Small intestine (tissue), 7 donors: ENCODE measurements at regions not wholly inside any gene's neighbourhood (a gene's known extent, or its start where the extent isn't known, plus 50 kb on each side); places are given as distances from the start of the nearest gene placed in this dataset.

Experiments
- DNase-seq, 2 donors: peaks; one replicate each; pipeline versions ENCODE4 v3.0.0 to v3.0.0-alpha.2; 2013
- FAIRE-seq: peaks from 2 replicates; lab custom pipeline; 2012; peaks lifted over from hg19 to GRCh38; lab: Jason Lieb, UNC
- H3K27ac ChIP-seq, 3 donors: one replicate each; pipeline ENCODE4 v1.5.1; 2013; ENCODE audit warnings: low read length in 2 of 3, mild to moderate bottlenecking in 2 of 3, control low read depth in 1 of 3, inconsistent platforms in 1 of 3, low read depth in 1 of 3, moderate library complexity in 1 of 3
- H3K27me3 ChIP-seq, 3 donors: one replicate each; pipeline ENCODE4 v1.6.1; 2013; ENCODE audit warnings: low read length in 3 of 3, inconsistent platforms in 1 of 3; ENCODE audit not compliant: control insufficient read depth in 3 of 3, insufficient read depth in 3 of 3
- H3K36me3 ChIP-seq, 3 donors: one replicate each; pipeline ENCODE4 v1.6.1; 2013; ENCODE audit warnings: low read length in 3 of 3, inconsistent platforms in 1 of 3, low read depth in 1 of 3, mild to moderate bottlenecking in 1 of 3, moderate library complexity in 1 of 3; ENCODE audit not compliant: control insufficient read depth in 3 of 3, insufficient read depth in 2 of 3
- H3K4me1 ChIP-seq, 3 donors: one replicate each; pipeline ENCODE4 v1.6.1; 2013; ENCODE audit warnings: low read length in 2 of 3, inconsistent platforms in 1 of 3, low read depth in 1 of 3, mild to moderate bottlenecking in 1 of 3, moderate library complexity in 1 of 3; ENCODE audit not compliant: control insufficient read depth in 3 of 3, insufficient read depth in 2 of 3
- H3K4me3 ChIP-seq, 3 donors: one replicate each; pipeline ENCODE4 v1.5.1; 2013; ENCODE audit warnings: low read length in 3 of 3, control low read depth in 1 of 3, inconsistent platforms in 1 of 3, low read depth in 1 of 3, mild to moderate bottlenecking in 1 of 3, moderate library complexity in 1 of 3
- H3K9me3 ChIP-seq, 2 donors: one replicate each; pipeline ENCODE4 v1.6.1; 2013; ENCODE audit warnings: low read depth in 1 of 2, low read length in 1 of 2; ENCODE audit not compliant: control insufficient read depth in 2 of 2, insufficient read depth in 1 of 2
- WGBS, 3 donors: extraction: QIAGEN DNeasy Blood & Tissue Kit; methylation state at CpG; one replicate each; pipeline ENCODE4 v1.1.7; 2013; 5-methylcytosine and 5-hydroxymethylcytosine counted together
- donor health status: healthy with polysubstance abuse.
- donor health status: control.
- donor health status: control.
- donor health status: Bipolar disorder and iron deficiency.
- donor health status: healthy.

- FAIRE-seq (no peak), DNase-seq (no peak)
Measured at GRCh38 chr5:68653471-68653870, 437.9 kb downstream of the PIK3R1 start.

DNA sequence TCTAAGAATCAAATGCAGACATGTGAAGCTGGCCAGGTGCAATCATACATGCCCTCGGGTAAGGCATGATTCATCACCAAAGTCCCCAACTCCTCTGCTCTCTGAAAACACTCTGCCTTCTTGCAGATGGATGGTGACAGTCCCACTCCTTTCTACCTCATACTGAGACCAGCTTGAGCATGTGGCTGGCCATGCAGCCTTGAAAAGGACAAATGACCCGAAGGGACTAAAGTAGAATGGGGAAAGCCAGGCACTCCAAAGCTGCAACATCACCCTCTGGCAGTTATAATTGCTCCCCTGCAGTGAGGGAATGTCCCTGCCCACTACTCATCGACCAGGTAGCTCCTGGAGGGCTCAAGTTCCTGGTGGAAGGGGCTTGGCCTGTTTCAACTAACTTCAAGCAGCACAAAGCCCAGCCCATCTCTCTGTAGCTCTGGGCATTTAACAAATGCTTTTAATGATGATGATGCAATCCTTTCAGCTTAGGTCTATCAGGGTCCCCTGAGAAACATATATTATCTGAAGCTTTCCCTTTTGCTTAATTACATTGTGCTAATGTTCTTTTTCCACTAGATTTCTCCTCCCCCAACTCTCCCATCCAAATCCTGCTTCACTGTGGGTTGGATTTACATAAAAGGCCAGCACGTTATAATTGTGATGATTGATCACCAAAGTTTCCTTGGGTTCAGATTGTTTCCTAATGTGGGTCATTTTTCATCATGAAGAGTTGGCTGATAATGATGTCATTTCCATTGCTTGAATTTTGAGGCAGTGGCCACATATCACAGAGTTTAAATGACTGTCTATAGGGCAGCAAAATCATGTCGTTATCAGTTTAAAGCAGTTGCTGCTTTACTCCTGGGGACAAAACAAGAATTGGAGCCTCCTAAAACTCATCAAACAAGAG is 436.5 kb upstream of the SLC30A5 start:
- Histone ChIP-seq H3K4me1 (peaks cover 0 to 7% (median 0%) of the 10 kb centered on the region in 3 donors), H3K4me3 (no peak overlapping the region), H3K36me3 (no peaks in the 10 kb centered on the region), H3K27me3 (no peaks in the 10 kb centered on the region), H3K27ac (no peak overlapping the region), H3K9me3 (no peaks in the 10 kb centered on the region)
- DNase-seq (no peak), FAIRE-seq (no peak)
- WGBS, 3 donors = 44 to 65% (median 51%) methylated on average over 5 of the region's 5 CpGs

More at GRCh38 chr5:68653471-68653870, 437.9 kb downstream of the PIK3R1 start:
- Histone ChIP-seq H3K9me3 (no peaks in the 10 kb centered on the region), H3K27me3 (no peaks in the 10 kb centered on the region), H3K36me3 (no peaks in the 10 kb centered on the region), H3K4me3 (no peak overlapping the region), H3K27ac (no peak overlapping the region), H3K4me1 (peaks cover 0 to 11% (median 0%) of the 10 kb centered on the region in 3 donors)

GRCh38 chr5:68658810-68659372 is 434.9 kb upstream of the SLC30A5 start:
- DNase-seq (no peak), FAIRE-seq (no peak)
- Histone ChIP-seq H3K27ac (no peak overlapping the region), H3K36me3 (no peaks in the 10 kb centered on the region), H3K9me3 (no peaks in the 10 kb centered on the region), H3K4me3 (no peak overlapping the region), H3K27me3 (no peaks in the 10 kb centered on the region), H3K4me1 (no peaks in the 10 kb centered on the region)
- WGBS, 3 donors = 86 to 91% (median 91%) methylated on average over 4 of the region's 4 CpGs

GRCh38 chr5:68659881-68660280 is 433.9 kb upstream of the SLC30A5 start:
- WGBS, 3 donors = 89 to 93% (median 92%) methylated on average over 3 of the region's 3 CpGs
- H3K4me3 ChIP-seq = no peak overlapping the region
- no peak for FAIRE-seq
- no peaks in the 10 kb centered on the region for H3K36me3 ChIP-seq
- no peak overlapping the region for H3K27ac ChIP-seq
- no peaks in the 10 kb centered on the region for H3K27me3 ChIP-seq
- no peaks in the 10 kb centered on the region for H3K4me1 ChIP-seq
- DNase-seq = no peak
- no peaks in the 10 kb centered on the region for H3K9me3 ChIP-seq

DNA sequence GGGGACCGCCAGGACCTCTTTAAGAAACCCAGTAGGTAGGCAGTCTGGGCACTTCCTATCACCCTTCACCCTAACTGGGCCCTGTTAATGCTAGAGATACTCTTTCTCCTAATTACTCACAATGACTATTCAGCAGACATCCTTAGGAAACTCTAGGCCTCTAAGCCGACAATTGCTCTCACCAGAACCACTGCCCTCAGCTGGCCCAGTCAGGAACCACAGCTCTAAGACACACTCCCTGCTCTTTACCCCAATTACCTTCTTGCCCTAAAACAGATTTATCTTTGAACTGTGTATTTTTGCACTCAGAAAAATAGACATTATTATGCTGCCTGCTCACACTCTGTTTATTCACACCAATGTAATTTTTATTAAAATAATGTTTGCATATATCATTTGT is 432.6 kb upstream of the SLC30A5 start:
- DNase-seq = peak; percentile 27 to 54
- no peak overlapping the region for H3K27ac ChIP-seq
- no peak overlapping the region for H3K4me3 ChIP-seq
- 60 to 74% (median 65%) methylated on average over 2 of the region's 2 CpGs for WGBS, 3 donors
- H3K9me3 ChIP-seq = no peaks in the 10 kb centered on the region
- H3K36me3 ChIP-seq = no peaks in the 10 kb centered on the region
- H3K27me3 ChIP-seq = no peaks in the 10 kb centered on the region
- FAIRE-seq = no peak
- H3K4me1 ChIP-seq = no peaks in the 10 kb centered on the region

- Histone ChIP-seq H3K4me3 (no peak overlapping the region), H3K27ac (no peak overlapping the region), H3K4me1 (no peaks in the 10 kb centered on the region), H3K36me3 (no peaks in the 10 kb centered on the region), H3K9me3 (no peaks in the 10 kb centered on the region), H3K27me3 (no peaks in the 10 kb centered on the region)
- DNase-seq (no peak), FAIRE-seq (no peak)
Measured at GRCh38 chr5:68662804-68663307, 431.0 kb upstream of the SLC30A5 start.

DNA sequence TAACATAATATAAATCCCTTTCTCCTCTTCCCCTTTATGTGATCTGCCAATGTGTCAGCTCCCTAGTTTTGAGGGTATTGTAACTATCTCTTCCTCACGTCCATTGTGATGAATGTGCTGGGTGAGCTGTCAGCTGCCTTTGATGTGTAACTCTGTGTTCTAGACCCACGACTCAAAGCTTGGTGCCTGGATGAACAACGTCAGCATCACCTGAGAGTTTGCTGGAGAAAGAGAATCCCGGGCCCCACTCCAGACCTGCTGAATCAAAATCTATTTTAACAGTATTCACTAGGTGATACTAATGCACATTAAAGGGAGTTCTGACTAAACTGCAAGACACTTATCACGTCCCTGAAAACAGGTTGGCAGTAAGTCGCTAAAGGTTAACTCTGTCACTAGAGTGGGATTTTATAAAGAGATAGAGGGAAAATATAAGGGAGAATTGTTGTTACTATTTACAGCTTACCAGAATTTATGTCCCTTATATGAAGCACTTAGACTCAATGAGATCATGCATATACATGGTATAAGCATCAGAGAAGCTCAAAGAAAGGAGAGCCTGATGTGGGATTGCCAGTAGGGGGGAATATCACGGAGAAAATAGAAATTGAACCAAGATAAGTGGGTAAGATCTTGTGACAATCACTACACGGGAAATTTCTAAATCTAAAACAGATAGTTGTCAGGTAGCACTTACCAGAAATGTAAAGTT is 423.8 kb upstream of the SLC30A5 start:
- Histone ChIP-seq H3K36me3 (no peaks in the 10 kb centered on the region), H3K4me3 (no peak overlapping the region), H3K4me1 (peaks cover 0 to 8% (median 0%) of the 10 kb centered on the region in 3 donors), H3K27ac (no peak overlapping the region), H3K9me3 (no peaks in the 10 kb centered on the region), H3K27me3 (no peaks in the 10 kb centered on the region)
- FAIRE-seq = no peak
- WGBS, 3 donors = 62 to 84% (median 67%) methylated on average over 8 of the region's 8 CpGs
- no peak for DNase-seq

GRCh38 chr5:68673106-68673822 is 420.6 kb upstream of the SLC30A5 start:
- FAIRE-seq = no peak
- Histone ChIP-seq H3K27me3 (no peaks in the 10 kb centered on the region), H3K27ac (no peak overlapping the region), H3K4me3 (no peak overlapping the region), H3K9me3 (no peaks in the 10 kb centered on the region), H3K4me1 (peaks cover 0 to 8% (median 0%) of the 10 kb centered on the region in 3 donors), H3K36me3 (no peaks in the 10 kb centered on the region)
- peak in 1 of 2 donors; percentile 16 for DNase-seq
- 32 to 54% (median 46%) methylated on average over 8 of the region's 8 CpGs for WGBS, 3 donors
